ENCODE measurements at regions not wholly inside any gene's neighbourhood (a gene's known extent, or its start where the extent isn't known, plus 50 kb on each side); places are given as distances from the start of the nearest gene placed in this dataset.
"Not testable (repeated sequence)": the region's sequence is repeated elsewhere in the genome, so short reads cannot be mapped to it uniquely, and the experiment has no call there.

GRCh38 chr9:34783951-34784487 lies 74.1 kb upstream of the CCL21 start:
- no peak for DNase-seq

DNA sequence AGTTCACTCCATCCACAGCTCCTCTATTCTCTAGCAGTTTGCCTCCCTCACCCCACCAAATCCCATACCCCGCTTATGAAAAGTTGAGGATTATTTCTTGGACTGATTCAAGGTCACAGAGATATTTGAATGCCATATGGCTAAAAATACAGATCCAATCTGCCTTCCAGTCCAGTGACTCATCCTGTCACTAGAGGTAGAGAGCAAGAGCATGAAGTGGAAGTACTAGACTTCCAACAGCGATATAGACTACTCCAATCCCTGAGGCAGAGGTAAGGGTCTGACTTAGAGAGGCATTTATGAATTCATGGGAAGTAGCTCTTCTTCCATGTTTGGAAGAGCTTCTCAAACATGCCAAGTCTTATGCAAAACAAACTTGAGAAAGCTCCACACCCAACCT lies 72.4 kb upstream of the CCL21 start:
- no peak for DNase-seq

- no peak for DNase-seq
These were observed 67.7 kb upstream of the CCL21 start for GRCh38 chr9:34777666-34778065.

DNA sequence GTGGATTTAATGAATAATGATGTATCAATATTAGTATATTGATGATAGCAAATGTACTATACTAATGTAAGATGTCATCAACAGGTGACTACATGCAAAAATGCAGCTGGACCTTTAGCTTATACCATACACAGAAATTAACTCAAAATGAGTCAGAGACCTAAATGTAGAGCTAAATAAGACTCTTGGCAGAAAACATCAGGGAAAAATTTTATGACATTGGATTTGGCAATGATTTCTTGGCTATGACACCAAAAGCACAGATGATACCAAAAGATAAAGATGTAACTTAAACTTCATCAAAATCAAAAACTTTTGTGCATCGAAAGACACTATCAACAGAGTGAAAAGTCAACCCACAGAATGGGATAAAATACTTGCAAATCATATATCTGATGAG lies 64.0 kb upstream of the CCL21 start:
- no peak for DNase-seq

GRCh38 chr9:34773306-34773910 lies 63.5 kb upstream of the CCL21 start:
- no peak for DNase-seq

GRCh38 chr9:34771007-34771406 lies 61.1 kb upstream of the CCL21 start:
- DNase-seq, result no peak

DNA sequence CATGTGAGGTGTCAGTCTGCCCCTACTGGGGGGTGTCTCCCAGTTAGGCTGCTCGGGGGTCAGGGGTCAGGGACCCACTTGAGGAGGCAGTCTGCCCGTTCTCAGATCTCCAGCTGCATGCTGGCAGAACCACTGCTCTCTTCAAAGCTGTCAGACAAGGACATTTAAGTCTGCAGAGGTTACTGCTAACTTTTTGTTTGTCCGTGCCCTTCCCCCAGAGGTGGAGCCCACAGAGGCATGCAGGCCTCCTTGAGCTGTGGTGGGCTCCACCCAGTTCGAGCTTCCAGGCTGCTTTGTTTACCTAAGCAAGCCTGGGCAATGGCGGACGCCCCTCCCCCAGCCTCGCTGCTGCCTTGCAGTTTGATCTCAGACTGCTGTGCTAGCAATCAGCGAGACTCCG lies 57.2 kb upstream of the CCL21 start:
- DNase-seq, result not testable (repeated sequence)

- peak; percentile 7 to 39 for DNase-seq
These were observed 50.5 kb upstream of the CCL21 start for GRCh38 chr9:34760196-34761040.
